HG03558 (cell line): ENCODE measurements at regions not wholly inside any gene's neighbourhood (a gene's known extent, or its start where the extent isn't known, plus 50 kb on each side); places are given as distances from the start of the nearest gene placed in this dataset.

Experiments used
- ATAC-seq: cut with Tn5 transposase; IDR thresholded peaks from one replicate; pipeline ENCODE4 v1.9.1; 2021; ENCODE audit warnings: moderate number of reproducible peaks; ENCODE audit not compliant: unreplicated experiment; ENCODE audit errors: extremely low read depth

- ATAC-seq: no peak
These were observed 627.7 kb downstream of the TNS3 start for GRCh38 chr7:46954181-46954580.

- ATAC-seq: no peak
These were observed 628.9 kb downstream of the TNS3 start for GRCh38 chr7:46953008-46953407.

- ATAC-seq: no peak
These were observed 632.5 kb downstream of the TNS3 start for GRCh38 chr7:46949270-46949931.

- no peak for ATAC-seq
These were observed 633.2 kb downstream of the TNS3 start for GRCh38 chr7:46948716-46949115.

GRCh38 chr7:46945328-46945727 is 636.6 kb downstream of the TNS3 start:
- no peak for ATAC-seq

- ATAC-seq: no peak
These were observed 637.9 kb downstream of the TNS3 start for GRCh38 chr7:46943996-46944395.

- no peak for ATAC-seq
These were observed 639.3 kb downstream of the TNS3 start for GRCh38 chr7:46942574-46942973.

- no peak for ATAC-seq
These were observed 641.7 kb downstream of the TNS3 start for GRCh38 chr7:46940178-46940577.

- no peak for ATAC-seq
These were observed 642.4 kb downstream of the TNS3 start for GRCh38 chr7:46939558-46939957.

- no peak for ATAC-seq
These were observed 642.8 kb downstream of the TNS3 start for GRCh38 chr7:46939089-46939488.

- no peak for ATAC-seq
These were observed 644.1 kb downstream of the TNS3 start for GRCh38 chr7:46937826-46938225.

- no peak for ATAC-seq
These were observed 647.6 kb downstream of the TNS3 start for GRCh38 chr7:46934198-46934825.

- no peak for ATAC-seq
These were observed 648.3 kb downstream of the TNS3 start for GRCh38 chr7:46933596-46933995.

- no peak for ATAC-seq
These were observed 649.1 kb downstream of the TNS3 start for GRCh38 chr7:46932676-46933424.

- ATAC-seq: no peak
These were observed 649.6 kb downstream of the TNS3 start for GRCh38 chr7:46932306-46932675.

GRCh38 chr7:46930366-46930765 is 651.5 kb downstream of the TNS3 start:
- no peak for ATAC-seq

GRCh38 chr7:46929359-46929758 is 652.6 kb downstream of the TNS3 start:
- no peak for ATAC-seq

- ATAC-seq: no peak
These were observed 653.2 kb downstream of the TNS3 start for GRCh38 chr7:46928719-46929118.

- no peak for ATAC-seq
These were observed 654.6 kb downstream of the TNS3 start for GRCh38 chr7:46927131-46927810.

GRCh38 chr7:46916581-46916980 is 665.3 kb downstream of the TNS3 start:
- no peak for ATAC-seq

GRCh38 chr7:46912692-46913091 is 669.2 kb downstream of the TNS3 start:
- no peak for ATAC-seq
